BLaER1 treated with 17β-estradiol and CSF1 and Interleukin-3, amounts not matched to agents 10 nM and 100 nM (cell line): ENCODE measurements at regions not wholly inside any gene's neighbourhood (a gene's known extent, or its start where the extent isn't known, plus 50 kb on each side); places are given as distances from the start of the nearest gene placed in this dataset.

Source experiments
- H3K27ac ChIP-seq, 11 experiments: shearing (Covaris generic); formaldehyde crosslinking; 2 replicates each; pipeline ENCODE4 v1.8.1; 2022
- H3K27me3 ChIP-seq, 11 experiments: shearing (Covaris generic); formaldehyde crosslinking; 2 replicates each; pipeline ENCODE4 v1.8.1; 2022
- H3K36me3 ChIP-seq, 11 experiments: shearing (Covaris generic); formaldehyde crosslinking; 2 replicates each; pipeline ENCODE4 v1.8.1; 2022
- H3K4me1 ChIP-seq, 10 experiments: shearing (Covaris generic); formaldehyde crosslinking; 2 replicates each; pipeline ENCODE4 v1.8.1; 2022
- H3K4me2 ChIP-seq, 11 experiments: shearing (Covaris generic); formaldehyde crosslinking; 2 replicates each; pipeline ENCODE4 v1.8.1; 2022
- H3K4me3 ChIP-seq, 10 experiments: shearing (Covaris generic); formaldehyde crosslinking; 2 replicates each; pipeline ENCODE4 v1.8.1; 2022
- H3K9ac ChIP-seq, 11 experiments: shearing (Covaris generic); formaldehyde crosslinking; 2 replicates each; pipeline ENCODE4 v1.8.1; 2022
- H3K9me3 ChIP-seq, 11 experiments: shearing (Covaris generic); formaldehyde crosslinking; replicated peaks in 1 of 11; 2 replicates each; pipeline ENCODE4 v1.8.1; 2022
- H4K20me1 ChIP-seq, 11 experiments: shearing (Covaris generic); formaldehyde crosslinking; 2 replicates each; pipeline ENCODE4 v1.8.1; 2022
- Cebpa-rat ChIP-seq, 11 experiments: shearing (Covaris generic); IDR thresholded peaks; 2 replicates each; pipeline ENCODE4 v1.8.1; 2022

GRCh38 chr2:120858361-120859106, 122.9 kb downstream of the GLI2 start:
- no peaks in the 10 kb centered on the region for H3K36me3 ChIP-seq
- H3K4me2 ChIP-seq = no peak overlapping the region
- peaks cover 0 to 34% (median 25%) of the 10 kb centered on the region in 10 experiments; a peak in 16 of 20 replicates for H3K4me1 ChIP-seq
- no peak overlapping the region for H3K4me3 ChIP-seq
- no peak overlapping the region for H3K9ac ChIP-seq
- no peaks in the 10 kb centered on the region; a peak in 1 of 22 replicates for H4K20me1 ChIP-seq
- no peak overlapping the region for H3K27ac ChIP-seq
- no peaks in the 10 kb centered on the region for H3K9me3 ChIP-seq
- H3K27me3 ChIP-seq = no peaks in the 10 kb centered on the region
- TF ChIP-seq Cebpa-rat (IDR thresholded peaks at IDR 0.05) = no peak

- Histone ChIP-seq H3K4me1 (peaks cover 0 to 30% (median 25%) of the 10 kb centered on the region in 10 experiments; a peak in 16 of 20 replicates), H3K4me3 (no peak overlapping the region), H3K27ac (no peak overlapping the region), H4K20me1 (no peaks in the 10 kb centered on the region; a peak in 1 of 22 replicates), H3K4me2 (no peak overlapping the region), H3K36me3 (no peaks in the 10 kb centered on the region), H3K27me3 (no peaks in the 10 kb centered on the region), H3K9ac (no peak overlapping the region), H3K9me3 (no peaks in the 10 kb centered on the region)
- no peak for TF ChIP-seq Cebpa-rat (IDR thresholded peaks at IDR 0.05)
Observed at GRCh38 chr2:120859128-120859527, 123.5 kb downstream of the GLI2 start.

DNA sequence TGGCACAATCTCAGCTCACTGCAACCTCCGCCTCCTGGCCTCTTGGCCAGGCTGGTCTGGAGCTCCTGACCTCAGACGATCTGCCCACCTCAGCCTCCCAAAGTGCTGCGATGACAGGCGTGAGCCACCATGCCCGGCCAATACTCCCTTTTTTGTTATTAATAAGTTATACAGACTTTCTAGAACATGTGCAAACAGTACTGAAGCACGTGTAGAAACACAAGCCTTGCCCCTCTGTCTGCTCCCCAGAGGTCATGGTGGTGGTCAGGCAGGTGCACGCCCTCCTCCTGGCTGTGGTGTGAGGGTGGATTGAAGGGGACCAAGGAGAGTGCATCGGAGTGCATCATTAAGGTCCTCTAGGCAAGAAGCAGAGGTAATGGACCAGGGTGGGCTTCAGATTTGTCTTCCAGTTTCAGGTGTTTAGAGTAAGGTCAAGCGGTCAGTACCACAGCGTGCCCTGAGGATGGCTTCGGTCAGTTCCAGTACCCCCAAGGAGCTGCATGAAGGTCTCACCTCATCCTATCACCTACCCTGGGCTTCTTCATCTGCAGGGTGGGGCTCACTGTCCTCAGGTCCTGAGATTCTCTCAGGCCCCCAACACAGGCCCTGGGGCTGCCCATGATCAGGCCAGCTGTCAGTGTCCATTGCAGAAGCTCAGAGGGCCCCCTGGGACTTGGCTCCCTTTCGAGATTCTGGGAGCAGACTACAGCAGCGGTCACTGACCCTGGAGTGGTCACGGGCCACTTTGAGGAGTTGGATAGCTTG, 124.3 kb downstream of the GLI2 start:
- Histone ChIP-seq H3K4me1 (peaks cover 0 to 27% (median 16%) of the 10 kb centered on the region in 10 experiments; a peak in 16 of 20 replicates), H3K9me3 (no peaks in the 10 kb centered on the region), H3K27ac (no peak overlapping the region), H4K20me1 (no peaks in the 10 kb centered on the region; a peak in 1 of 22 replicates), H3K4me3 (no peak overlapping the region), H3K27me3 (no peaks in the 10 kb centered on the region), H3K4me2 (no peak overlapping the region), H3K9ac (no peak overlapping the region), H3K36me3 (no peaks in the 10 kb centered on the region)
- no peak for TF ChIP-seq Cebpa-rat (IDR thresholded peaks at IDR 0.05)

DNA sequence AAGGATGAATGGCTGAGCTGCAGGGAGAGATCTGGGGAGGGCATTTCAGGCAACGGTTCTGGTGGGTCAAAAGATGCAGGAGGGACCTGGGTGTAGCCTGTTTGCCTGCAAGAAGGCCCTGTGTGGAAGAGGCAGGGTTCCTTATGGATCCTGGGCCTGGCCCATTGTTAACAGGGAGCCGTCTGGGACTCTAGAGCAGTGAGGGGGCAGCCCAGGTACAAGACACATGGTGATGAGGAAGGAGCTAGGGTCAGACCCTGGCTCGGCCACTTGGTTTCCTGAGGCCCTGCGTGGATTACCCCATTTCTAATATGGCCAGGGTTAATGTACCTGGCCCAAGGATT, 124.9 kb downstream of the GLI2 start:
- Histone ChIP-seq H3K9me3 (no peaks in the 10 kb centered on the region), H3K27ac (no peak overlapping the region), H3K9ac (no peak overlapping the region), H3K36me3 (no peaks in the 10 kb centered on the region), H3K4me1 (peaks cover 0 to 21% (median 10%) of the 10 kb centered on the region in 10 experiments; a peak in 15 of 20 replicates), H3K4me2 (no peak overlapping the region), H3K4me3 (no peak overlapping the region), H3K27me3 (peaks cover 0 to 5% (median under 1%) of the 10 kb centered on the region in 11 experiments; a peak in 8 of 22 replicates), H4K20me1 (no peaks in the 10 kb centered on the region; a peak in 2 of 22 replicates)
- no peak for TF ChIP-seq Cebpa-rat (IDR thresholded peaks at IDR 0.05)

GRCh38 chr2:120861191-120861575, 125.5 kb downstream of the GLI2 start:
- Histone ChIP-seq H3K4me2 (no peak overlapping the region), H3K9ac (no peak overlapping the region), H3K36me3 (no peaks in the 10 kb centered on the region), H3K9me3 (no peaks in the 10 kb centered on the region), H3K4me3 (no peak overlapping the region), H4K20me1 (no peaks in the 10 kb centered on the region; a peak in 2 of 22 replicates), H3K27ac (no peak overlapping the region), H3K4me1 (peaks cover 0 to 15% (median 4%) of the 10 kb centered on the region in 10 experiments; a peak in 14 of 20 replicates), H3K27me3 (peaks cover 4 to 12% (median 7%) of the 10 kb centered on the region in 11 experiments; a peak in 18 of 22 replicates)
- TF ChIP-seq Cebpa-rat (IDR thresholded peaks at IDR 0.05) = no peak

DNA sequence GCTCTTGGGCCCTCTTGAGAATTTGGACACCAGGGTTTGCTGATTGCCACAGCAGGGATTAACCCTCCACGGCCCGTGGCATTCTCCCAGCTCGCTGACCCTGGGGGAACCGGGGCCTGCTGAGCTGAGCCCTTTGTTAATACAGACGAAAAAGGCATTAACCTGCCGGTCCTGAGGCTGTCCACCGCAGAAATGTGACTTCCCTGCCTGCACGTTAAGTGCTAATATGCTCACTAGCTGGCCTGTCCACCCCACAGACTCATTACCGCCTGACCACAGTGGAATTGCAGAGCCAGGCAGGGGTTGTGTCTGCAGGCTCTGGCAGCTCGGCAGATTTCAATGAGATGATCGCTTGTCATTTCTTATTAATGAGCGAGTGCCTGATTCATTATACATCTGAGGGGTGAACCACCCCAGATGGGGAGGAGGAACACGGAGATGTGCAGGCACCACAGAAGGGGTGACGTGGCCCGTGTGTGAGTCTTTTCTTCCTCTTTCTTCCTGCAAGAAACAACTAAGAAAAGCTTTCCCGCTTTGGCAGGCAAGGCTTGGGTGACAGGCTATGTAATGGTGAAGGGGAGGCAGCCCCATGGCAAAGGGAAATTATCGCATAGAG, 126.0 kb downstream of the GLI2 start:
- Histone ChIP-seq H4K20me1 (no peaks in the 10 kb centered on the region; a peak in 2 of 22 replicates), H3K4me3 (no peak overlapping the region), H3K4me1 (peaks cover 0 to 15% (median under 1%) of the 10 kb centered on the region in 10 experiments; a peak in 4 of 20 replicates), H3K9me3 (no peaks in the 10 kb centered on the region), H3K27me3 (peaks cover 9 to 17% (median 12%) of the 10 kb centered on the region in 11 experiments), H3K27ac (no peak overlapping the region), H3K4me2 (no peak overlapping the region), H3K9ac (no peak overlapping the region), H3K36me3 (no peaks in the 10 kb centered on the region)
- TF ChIP-seq Cebpa-rat (IDR thresholded peaks at IDR 0.05) = no peak

GRCh38 chr2:120862201-120863060, 126.8 kb downstream of the GLI2 start:
- no peak for TF ChIP-seq Cebpa-rat (IDR thresholded peaks at IDR 0.05)
- Histone ChIP-seq H3K27me3 (peaks cover 16 to 24% (median 19%) of the 10 kb centered on the region in 11 experiments), H4K20me1 (no peaks in the 10 kb centered on the region; a peak in 2 of 22 replicates), H3K4me3 (no peak overlapping the region), H3K36me3 (no peaks in the 10 kb centered on the region), H3K4me2 (no peak overlapping the region), H3K9ac (no peak overlapping the region), H3K4me1 (peaks cover 0 to 15% (median 0%) of the 10 kb centered on the region in 10 experiments; a peak in 1 of 20 replicates), H3K27ac (no peak overlapping the region), H3K9me3 (no peaks in the 10 kb centered on the region)

GRCh38 chr2:120863146-120863545, 127.5 kb downstream of the GLI2 start:
- peaks cover 23 to 31% (median 26%) of the 10 kb centered on the region in 11 experiments for H3K27me3 ChIP-seq
- H3K4me2 ChIP-seq = no peak overlapping the region
- H3K9me3 ChIP-seq = no peaks in the 10 kb centered on the region
- no peak overlapping the region for H3K4me3 ChIP-seq
- H4K20me1 ChIP-seq = no peaks in the 10 kb centered on the region; a peak in 2 of 22 replicates
- H3K9ac ChIP-seq = no peak overlapping the region
- no peak for TF ChIP-seq Cebpa-rat (IDR thresholded peaks at IDR 0.05)
- H3K4me1 ChIP-seq = peaks cover 0 to 15% (median 0%) of the 10 kb centered on the region in 10 experiments; a peak in 1 of 20 replicates
- no peak overlapping the region for H3K27ac ChIP-seq
- H3K36me3 ChIP-seq = no peaks in the 10 kb centered on the region
